Hepatocyte (in vitro differentiated cells): ENCODE measurements at regions not wholly inside any gene's neighbourhood (a gene's known extent, or its start where the extent isn't known, plus 50 kb on each side); places are given as distances from the start of the nearest gene placed in this dataset.

Experiments used
- EZH2 ChIP-seq: fragments of 200-600 bp; sonication (generic); IDR thresholded peaks from 2 replicates; pipeline ENCODE4 v1.6.1; 2016; ENCODE audit warnings: antibody characterized with exemption, mild to moderate bottlenecking, borderline replicate concordance
- EZH2phosphoT487 ChIP-seq: fragments of 200-600 bp; sonication (generic); IDR thresholded peaks from one replicate; pipeline ENCODE4 v1.6.1; 2018; ENCODE audit warnings: antibody characterized with exemption, mild to moderate bottlenecking, low read depth, moderate library complexity; ENCODE audit not compliant: unreplicated experiment, severe bottlenecking
- TF ChIP-seq, protein P1 (sequence below): fragments of 200-600 bp; sonication (generic); IDR thresholded peaks from 2 replicates; pipeline ENCODE4 v1.5.1; 2016; ENCODE audit warnings: antibody characterized with exemption, mild to moderate bottlenecking; ENCODE audit not compliant: poor library complexity

DNA sequence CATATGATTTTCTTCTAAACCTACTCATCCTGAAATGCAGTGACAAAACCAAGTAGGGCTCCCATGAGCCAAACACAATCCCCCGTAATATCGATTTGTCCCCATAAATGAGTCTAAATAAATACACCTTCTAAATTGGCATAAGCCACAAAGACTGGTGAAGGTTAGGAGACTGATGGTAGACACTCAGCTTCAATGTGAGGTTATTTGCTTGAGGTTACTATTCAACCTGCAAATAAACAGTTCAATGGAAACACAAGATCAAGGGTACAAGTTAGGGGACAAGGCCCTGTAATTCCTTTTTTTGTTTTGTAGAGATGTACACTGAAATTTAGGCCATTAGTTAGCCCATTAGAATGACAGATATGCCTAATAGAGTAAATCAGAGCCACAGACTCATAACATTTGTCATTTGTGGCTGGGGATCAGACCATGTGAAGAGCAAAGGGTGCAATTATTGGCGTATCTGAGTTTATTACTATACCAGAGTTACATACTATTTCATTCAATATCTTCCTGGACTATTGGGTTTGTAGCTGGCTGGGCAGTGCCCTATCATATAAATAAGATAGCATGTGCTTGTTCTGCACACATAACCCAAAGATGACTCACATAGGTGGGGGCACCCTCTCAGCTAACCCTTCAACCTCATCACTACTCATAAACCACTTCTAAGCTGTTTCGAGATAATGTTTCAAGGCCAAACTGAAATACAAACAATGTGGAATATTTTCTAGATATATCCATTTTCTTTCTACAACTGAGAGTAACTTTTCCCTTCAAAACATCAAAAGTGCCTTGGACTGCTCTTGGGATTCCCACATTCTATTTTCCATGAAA is 695.3 kb downstream of the KCNA4 start:
- TF ChIP-seq, protein P1, sequence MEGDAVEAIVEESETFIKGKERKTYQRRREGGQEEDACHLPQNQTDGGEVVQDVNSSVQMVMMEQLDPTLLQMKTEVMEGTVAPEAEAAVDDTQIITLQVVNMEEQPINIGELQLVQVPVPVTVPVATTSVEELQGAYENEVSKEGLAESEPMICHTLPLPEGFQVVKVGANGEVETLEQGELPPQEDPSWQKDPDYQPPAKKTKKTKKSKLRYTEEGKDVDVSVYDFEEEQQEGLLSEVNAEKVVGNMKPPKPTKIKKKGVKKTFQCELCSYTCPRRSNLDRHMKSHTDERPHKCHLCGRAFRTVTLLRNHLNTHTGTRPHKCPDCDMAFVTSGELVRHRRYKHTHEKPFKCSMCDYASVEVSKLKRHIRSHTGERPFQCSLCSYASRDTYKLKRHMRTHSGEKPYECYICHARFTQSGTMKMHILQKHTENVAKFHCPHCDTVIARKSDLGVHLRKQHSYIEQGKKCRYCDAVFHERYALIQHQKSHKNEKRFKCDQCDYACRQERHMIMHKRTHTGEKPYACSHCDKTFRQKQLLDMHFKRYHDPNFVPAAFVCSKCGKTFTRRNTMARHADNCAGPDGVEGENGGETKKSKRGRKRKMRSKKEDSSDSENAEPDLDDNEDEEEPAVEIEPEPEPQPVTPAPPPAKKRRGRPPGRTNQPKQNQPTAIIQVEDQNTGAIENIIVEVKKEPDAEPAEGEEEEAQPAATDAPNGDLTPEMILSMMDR = no peak
- no peak for TF ChIP-seq EZH2
- no peak for TF ChIP-seq EZH2phosphoT487
